ENCODE measurements at regions not wholly inside any gene's neighbourhood (a gene's known extent, or its start where the extent isn't known, plus 50 kb on each side); places are given as distances from the start of the nearest gene placed in this dataset.

GRCh38 chr4:177989503-177990201 lies 547.4 kb upstream of the AGA start:
- no peak for TF ChIP-seq CTCF (IDR thresholded peaks at IDR 0.05; ENCODE audit: borderline replicate concordance, extremely low read depth, low read length, poor library complexity, severe bottlenecking)
- no peak for TF ChIP-seq EZH2 (IDR thresholded peaks at IDR 0.05; ENCODE audit: borderline replicate concordance, low read depth, low read length, severe bottlenecking)
